ENCODE measurements at regions not wholly inside any gene's neighbourhood (a gene's known extent, or its start where the extent isn't known, plus 50 kb on each side); places are given as distances from the start of the nearest gene placed in this dataset.
A peak's percentile ranks its signal among the peaks of the same experiment; 100 is the strongest.
"Not testable (repeated sequence)": the region's sequence is repeated elsewhere in the genome, so short reads cannot be mapped to it uniquely, and the experiment has no call there.

GRCh38 chr2:240384711-240385450 lies 50.6 kb upstream of the GPC1 start:
- DNase-seq: peak in 1 of 2 donors; percentile 55
- Histone ChIP-seq H3K4me3 (no peak overlapping the region), H3K4me1 (peaks cover 21 to 22% of the 10 kb centered on the region in 2 donors), H3K9me3 (no peaks in the 10 kb centered on the region), H3K36me3 (no peaks in the 10 kb centered on the region), H3K27me3 (no peaks in the 10 kb centered on the region), H3K27ac (peak overlapping the region in 1 of 4 donors; percentile 38)
- in situ Hi-C loops (cut with MboI; ENCODE audit: low sequenced_read_pairs in 4 of 4) (no loop called here), intact Hi-C loops (cut with DNase I; ENCODE audit: low total_unique reads) (loop anchor here (5.0 kb wide), 2 partner anchors 52 to 153 kb away; partner anchors contain the start of gene GPC1)
- ATAC-seq: peak; percentile 56 to 59
- no peak for TF ChIP-seq POLR2A (IDR thresholded peaks at IDR 0.05)
- no peak for TF ChIP-seq CTCF (IDR thresholded peaks at IDR 0.05 in 4 of 5, conservative IDR thresholded peaks at IDR 0.05 in 1 of 5)

- peaks cover 21 to 22% of the 10 kb centered on the region in 2 donors for H3K4me1 ChIP-seq
- ATAC-seq: not testable (repeated sequence)
Observed at GRCh38 chr2:240385451-240386161, 49.9 kb upstream of the GPC1 start.

More at GRCh38 chr2:240385451-240386161, 49.9 kb upstream of the GPC1 start:
- peak overlapping the region in 1 of 4 donors; percentile 38 for H3K27ac ChIP-seq
- in situ Hi-C loops (cut with MboI; ENCODE audit: low sequenced_read_pairs in 4 of 4); H3K27me3 ChIP-seq; H3K4me3 ChIP-seq; H3K36me3 ChIP-seq; H3K9me3 ChIP-seq: not testable (repeated sequence)
- intact Hi-C loops (cut with DNase I; ENCODE audit: low total_unique reads): loop anchor here (5.0 kb wide), 2 partner anchors 52 to 153 kb away; partner anchors contain the start of gene GPC1
- DNase-seq: peak in 1 of 2 donors; percentile 9

Data from gastrocnemius medialis (tissue), 4 donors.